GM23248 (cell line): ENCODE measurements at regions not wholly inside any gene's neighbourhood (a gene's known extent, or its start where the extent isn't known, plus 50 kb on each side); places are given as distances from the start of the nearest gene placed in this dataset.

Experiments
- DNase-seq: peaks from one replicate; pipeline ENCODE4 v3.0.0-alpha.2; 2015
- H2AFZ ChIP-seq: fragments of 200-600 bp; sonication (generic); 2 replicates; pipeline ENCODE4 v1.6.1; 2016; ENCODE audit warnings: antibody characterized with exemption
- H3F3A ChIP-seq: fragments of 200-600 bp; sonication (generic); 2 replicates; pipeline ENCODE4 v1.6.1; 2016; ENCODE audit warnings: mild to moderate bottlenecking, antibody characterized with exemption, mixed run types; ENCODE audit not compliant: insufficient read depth
- H3K27ac ChIP-seq: fragments of 200-600 bp; sonication (generic); 2 replicates; pipeline ENCODE4 v1.5.1; 2016; ENCODE audit warnings: mild to moderate bottlenecking
- H3K27me3 ChIP-seq: fragments of 200-600 bp; sonication (generic); replicated peaks from 2 replicates; pipeline ENCODE4 v1.6.1; 2016; ENCODE audit warnings: mild to moderate bottlenecking; ENCODE audit not compliant: insufficient read depth
- H3K36me3 ChIP-seq: fragments of 200-600 bp; sonication (generic); 2 replicates; pipeline ENCODE4 v1.6.1; 2016; ENCODE audit warnings: low read depth, mild to moderate bottlenecking
- H3K4me1 ChIP-seq: fragments of 200-600 bp; sonication (generic); 2 replicates; pipeline ENCODE4 v1.6.1; 2016; ENCODE audit warnings: mild to moderate bottlenecking; ENCODE audit not compliant: insufficient read depth
- H3K4me2 ChIP-seq: fragments of 200-600 bp; sonication (generic); one replicate; pipeline ENCODE4 v1.6.1; 2016; ENCODE audit warnings: mild to moderate bottlenecking; ENCODE audit not compliant: unreplicated experiment
- H3K4me3 ChIP-seq: fragments of 200-600 bp; sonication (generic); 2 replicates; pipeline ENCODE4 v1.5.1; 2016; ENCODE audit warnings: mild to moderate bottlenecking
- H3K79me2 ChIP-seq: fragments of 200-600 bp; sonication (generic); 2 replicates; pipeline ENCODE4 v1.6.1; 2016; ENCODE audit warnings: mild to moderate bottlenecking; ENCODE audit not compliant: insufficient read depth
- H3K9ac ChIP-seq: fragments of 200-600 bp; sonication (generic); 2 replicates; pipeline ENCODE4 v1.6.1; 2016; ENCODE audit warnings: mild to moderate bottlenecking
- H3K9me2 ChIP-seq: fragments of 200-600 bp; sonication (generic); 2 replicates; pipeline ENCODE4 v1.6.1; 2016; ENCODE audit warnings: mixed run types, mild to moderate bottlenecking, moderate library complexity; ENCODE audit not compliant: insufficient read depth
- H3K9me3 ChIP-seq: fragments of 200-600 bp; sonication (generic); one replicate; pipeline ENCODE4 v1.6.1; 2017; ENCODE audit warnings: low read depth
- H4K20me1 ChIP-seq: fragments of 200-600 bp; sonication (generic); 2 replicates; pipeline ENCODE4 v1.6.0; 2016; ENCODE audit not compliant: insufficient read depth
- EZH2 ChIP-seq: fragments of 200-600 bp; sonication (generic); IDR thresholded peaks from 2 replicates; pipeline ENCODE4 v1.6.1; 2018; ENCODE audit warnings: antibody characterized with exemption, mild to moderate bottlenecking; ENCODE audit not compliant: insufficient read depth, poor library complexity, severe bottlenecking
- EZH2phosphoT487 ChIP-seq: fragments of 200-600 bp; sonication (generic); IDR thresholded peaks from 2 replicates; pipeline ENCODE4 v1.6.1; 2018; ENCODE audit warnings: antibody characterized with exemption, moderate library complexity, mild to moderate bottlenecking, low read depth; ENCODE audit not compliant: insufficient read depth
- WGBS, 2 experiments: methylation state at CpG; one replicate each; pipeline ENCODE4 v1.1.6; 2015 to 2017; ENCODE audit warnings: low lambda C conversion rate in 2 of 2, low coverage in 1 of 2; ENCODE audit errors: missing lambda C conversion rate in 2 of 2; 5-methylcytosine and 5-hydroxymethylcytosine counted together
- in situ Hi-C: fragments of 300-500 bp; cut with MboI; formaldehyde crosslinking; loops from 2 replicates; pipeline ENCODE4 v1.15.0; 2020

- Histone ChIP-seq H4K20me1 (no peaks in the 10 kb centered on the region), H3K27me3 (no peaks in the 10 kb centered on the region), H3K9me2 (no peaks in the 10 kb centered on the region), H3K36me3 (no peaks in the 10 kb centered on the region), H3K4me1 (no peaks in the 10 kb centered on the region), H3K4me3 (no peak overlapping the region), H2AFZ (no peak overlapping the region), H3K9ac (no peak overlapping the region), H3F3A (no peaks in the 10 kb centered on the region), H3K9me3 (no peaks in the 10 kb centered on the region), H3K27ac (no peak overlapping the region), H3K4me2 (no peak overlapping the region), H3K79me2 (no peaks in the 10 kb centered on the region)
- DNase-seq = no peak
- no peak for TF ChIP-seq EZH2
- TF ChIP-seq EZH2phosphoT487 = no peak
- WGBS, 2 experiments = 64 to 74% methylated on average over 4 of the region's 4 CpGs
- in situ Hi-C loops = no loop called here
These were observed 599.7 kb downstream of the KCNH5 start for GRCh38 chr14:62445570-62445969.

DNA sequence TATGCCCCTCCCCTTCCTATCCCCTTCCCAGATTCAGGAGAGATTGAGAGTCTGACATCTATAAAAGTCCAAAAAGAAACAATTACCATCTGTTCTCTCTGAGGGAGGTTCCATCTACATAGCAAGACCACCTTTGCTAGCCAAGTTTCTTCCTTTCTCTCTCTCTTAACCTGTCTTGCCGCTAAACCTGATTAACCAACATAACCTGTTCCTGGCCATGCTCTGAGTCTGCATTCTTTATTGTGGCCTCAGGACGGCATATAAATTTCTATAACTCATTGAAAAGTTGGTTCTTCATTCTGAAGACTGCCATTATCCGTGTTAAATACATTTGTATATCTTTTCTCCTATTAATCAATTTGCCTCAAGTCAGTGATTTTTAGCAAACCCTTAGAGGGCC is 594.0 kb downstream of the KCNH5 start:
- TF ChIP-seq EZH2 (no peak), EZH2phosphoT487 (no peak)
- H4K20me1 ChIP-seq = no peaks in the 10 kb centered on the region
- no peaks in the 10 kb centered on the region for H3K4me1 ChIP-seq
- no peaks in the 10 kb centered on the region for H3F3A ChIP-seq
- no peaks in the 10 kb centered on the region for H3K9me2 ChIP-seq
- no peaks in the 10 kb centered on the region for H3K79me2 ChIP-seq
- no peak for DNase-seq
- H3K9ac ChIP-seq = no peak overlapping the region
- H3K27me3 ChIP-seq = no peaks in the 10 kb centered on the region
- H3K27ac ChIP-seq = no peak overlapping the region
- in situ Hi-C loops = no loop called here
- 26 to 31% methylated on average over 3 of the region's 3 CpGs for WGBS, 2 experiments
- no peaks in the 10 kb centered on the region for H3K9me3 ChIP-seq
- H3K4me2 ChIP-seq = no peak overlapping the region
- no peaks in the 10 kb centered on the region for H3K36me3 ChIP-seq
- no peak overlapping the region for H2AFZ ChIP-seq
- H3K4me3 ChIP-seq = no peak overlapping the region

DNA sequence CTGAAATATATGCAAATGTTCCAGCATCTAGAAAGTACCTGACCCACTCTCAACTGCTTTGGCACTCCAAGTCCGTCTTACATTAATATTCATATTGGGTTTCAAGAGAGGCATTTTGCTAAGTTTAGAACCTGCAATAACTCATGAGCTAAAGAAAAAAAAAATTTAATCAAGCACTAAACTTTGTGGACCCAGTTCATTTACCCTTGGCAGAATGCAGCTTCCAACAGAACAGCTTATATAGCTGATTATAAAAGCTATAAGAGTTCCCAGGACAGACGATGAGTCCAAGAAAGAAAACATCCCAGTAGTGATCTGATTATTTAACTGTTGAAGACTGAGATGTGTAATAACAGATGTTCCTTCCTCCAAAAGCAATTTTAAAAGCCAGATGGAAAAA is 592.0 kb downstream of the KCNH5 start:
- in situ Hi-C loops = no loop called here
- no peak for DNase-seq
- Histone ChIP-seq H3K9ac (no peak overlapping the region), H3K27ac (no peak overlapping the region), H3K79me2 (no peaks in the 10 kb centered on the region), H2AFZ (no peak overlapping the region), H3K4me3 (no peak overlapping the region), H3K4me1 (no peaks in the 10 kb centered on the region), H3K4me2 (no peak overlapping the region), H3K27me3 (no peaks in the 10 kb centered on the region), H3K9me2 (no peaks in the 10 kb centered on the region), H4K20me1 (no peaks in the 10 kb centered on the region), H3K36me3 (no peaks in the 10 kb centered on the region), H3K9me3 (no peaks in the 10 kb centered on the region), H3F3A (no peaks in the 10 kb centered on the region)
- TF ChIP-seq EZH2phosphoT487 = no peak
- TF ChIP-seq EZH2 = no peak
- 9 to 13% methylated on average over 2 of the region's 2 CpGs for WGBS, 2 experiments

DNA sequence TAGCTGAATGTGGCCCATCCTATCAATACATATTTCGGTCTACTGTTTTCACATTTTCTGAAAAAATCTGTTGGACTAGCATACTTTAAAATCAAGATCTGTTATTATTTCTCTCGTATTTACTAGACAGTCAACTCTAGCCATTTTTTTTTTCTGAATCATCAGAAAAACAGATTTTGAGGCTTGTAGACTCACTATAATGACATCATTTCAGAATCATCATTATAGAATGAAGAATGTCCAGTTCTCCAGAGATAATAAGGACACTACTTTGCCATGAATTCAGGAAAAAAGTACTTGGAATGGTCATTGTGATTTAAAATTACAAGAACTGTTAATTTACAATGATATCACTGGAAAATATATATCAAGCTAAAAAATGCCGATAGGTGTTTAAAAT is 589.8 kb downstream of the KCNH5 start:
- H3K4me2 ChIP-seq = no peak overlapping the region
- no peaks in the 10 kb centered on the region for H3F3A ChIP-seq
- no peaks in the 10 kb centered on the region for H3K9me2 ChIP-seq
- H3K36me3 ChIP-seq = no peaks in the 10 kb centered on the region
- H2AFZ ChIP-seq = no peak overlapping the region
- H4K20me1 ChIP-seq = no peaks in the 10 kb centered on the region
- H3K9me3 ChIP-seq = no peaks in the 10 kb centered on the region
- TF ChIP-seq EZH2phosphoT487 (no peak), EZH2 (no peak)
- no peak overlapping the region for H3K4me3 ChIP-seq
- WGBS, 2 experiments = 26 to 32% methylated on average over 3 of the region's 3 CpGs
- H3K9ac ChIP-seq = no peak overlapping the region
- H3K4me1 ChIP-seq = no peaks in the 10 kb centered on the region
- H3K27me3 ChIP-seq = no peaks in the 10 kb centered on the region
- DNase-seq = no peak
- in situ Hi-C loops = no loop called here
- no peak overlapping the region for H3K27ac ChIP-seq
- H3K79me2 ChIP-seq = no peaks in the 10 kb centered on the region

- Histone ChIP-seq H3K36me3 (no peaks in the 10 kb centered on the region), H3K9ac (no peak overlapping the region), H3K4me3 (no peak overlapping the region), H3K79me2 (no peaks in the 10 kb centered on the region), H3F3A (no peaks in the 10 kb centered on the region), H3K9me2 (no peaks in the 10 kb centered on the region), H3K27me3 (no peaks in the 10 kb centered on the region), H3K9me3 (no peaks in the 10 kb centered on the region), H3K4me1 (no peaks in the 10 kb centered on the region), H3K4me2 (no peak overlapping the region), H2AFZ (no peak overlapping the region), H3K27ac (no peak overlapping the region), H4K20me1 (no peaks in the 10 kb centered on the region)
- 27 to 33% methylated on average over 4 of the region's 4 CpGs for WGBS, 2 experiments
- in situ Hi-C loops = no loop called here
- no peak for DNase-seq
- TF ChIP-seq EZH2phosphoT487 (no peak), EZH2 (no peak)
These were observed 582.3 kb downstream of the KCNH5 start for GRCh38 chr14:62462988-62463387.
